HG02678 (cell line): ENCODE measurements at regions not wholly inside any gene's neighbourhood (a gene's known extent, or its start where the extent isn't known, plus 50 kb on each side); places are given as distances from the start of the nearest gene placed in this dataset.
"Not testable (repeated sequence)": the region's sequence is repeated elsewhere in the genome, so short reads cannot be mapped to it uniquely, and the experiment has no call there.

Experiments used
- ATAC-seq: cut with Tn5 transposase; IDR thresholded peaks from one replicate; pipeline ENCODE4 v1.9.1; 2021; ENCODE audit warnings: mild to moderate bottlenecking, moderate library complexity; ENCODE audit not compliant: unreplicated experiment

- no peak for ATAC-seq
Measured at GRCh38 chr13:31605076-31605860, 134.1 kb upstream of the RXFP2 start.

- ATAC-seq = not testable (repeated sequence)
Measured at GRCh38 chr13:31607531-31607930, 131.8 kb upstream of the RXFP2 start.

- ATAC-seq = not testable (repeated sequence)
Measured at GRCh38 chr13:31608780-31609179, 130.5 kb upstream of the RXFP2 start.

GRCh38 chr13:31610270-31610998 lies 128.9 kb upstream of the RXFP2 start:
- ATAC-seq = peak; percentile 63

GRCh38 chr13:31611214-31611613 lies 128.1 kb upstream of the RXFP2 start:
- no peak for ATAC-seq

GRCh38 chr13:31614073-31614472 lies 125.3 kb upstream of the RXFP2 start:
- no peak for ATAC-seq

- ATAC-seq = no peak
Measured at GRCh38 chr13:31614704-31615103, 124.6 kb upstream of the RXFP2 start.

- ATAC-seq = no peak
Measured at GRCh38 chr13:31625115-31625514, 114.2 kb upstream of the RXFP2 start.

GRCh38 chr13:31627097-31627845 lies 112.1 kb upstream of the RXFP2 start:
- no peak for ATAC-seq

- ATAC-seq = no peak
Measured at GRCh38 chr13:31629085-31629780, 110.1 kb upstream of the RXFP2 start.

- no peak for ATAC-seq
Measured at GRCh38 chr13:31631071-31631470, 108.3 kb upstream of the RXFP2 start.

GRCh38 chr13:31631746-31632145 lies 107.6 kb upstream of the RXFP2 start:
- no peak for ATAC-seq

GRCh38 chr13:31638577-31638976 lies 100.7 kb upstream of the RXFP2 start:
- ATAC-seq = no peak

GRCh38 chr13:31639443-31640163 lies 99.7 kb upstream of the RXFP2 start:
- no peak for ATAC-seq

- ATAC-seq = no peak
Measured at GRCh38 chr13:31649766-31650165, 89.6 kb upstream of the RXFP2 start.

GRCh38 chr13:31653730-31654129 lies 85.6 kb upstream of the RXFP2 start:
- no peak for ATAC-seq

- no peak for ATAC-seq
Measured at GRCh38 chr13:31663880-31664585, 75.3 kb upstream of the RXFP2 start.

GRCh38 chr13:31670831-31671617 lies 68.3 kb upstream of the RXFP2 start:
- no peak for ATAC-seq

GRCh38 chr13:31674051-31674450 lies 65.3 kb upstream of the RXFP2 start:
- no peak for ATAC-seq
